Ovary (tissue), 3 donors: ENCODE measurements at regions not wholly inside any gene's neighbourhood (a gene's known extent, or its start where the extent isn't known, plus 50 kb on each side); places are given as distances from the start of the nearest gene placed in this dataset.

Source experiments
- POLR2A ChIP-seq: fragments of 450-650 bp; IDR thresholded peaks from one replicate; pipeline ENCODE4 v1.6.1; 2017; ENCODE audit warnings: antibody characterized with exemption, mild to moderate bottlenecking, moderate library complexity
- TF ChIP-seq, protein P1 (sequence below), 3 donors: fragments of 450-650 bp in 2 of 3; fragments of 200-600 bp in 1 of 3; IDR thresholded peaks; one replicate each; pipeline versions ENCODE4 v1.5.1 to v1.8.0; 2016 to 2022; ENCODE audit warnings: antibody characterized with exemption in 3 of 3, mild to moderate bottlenecking in 1 of 3
- donor health status: DM: no; HTN: no; CAD: no.

DNA sequence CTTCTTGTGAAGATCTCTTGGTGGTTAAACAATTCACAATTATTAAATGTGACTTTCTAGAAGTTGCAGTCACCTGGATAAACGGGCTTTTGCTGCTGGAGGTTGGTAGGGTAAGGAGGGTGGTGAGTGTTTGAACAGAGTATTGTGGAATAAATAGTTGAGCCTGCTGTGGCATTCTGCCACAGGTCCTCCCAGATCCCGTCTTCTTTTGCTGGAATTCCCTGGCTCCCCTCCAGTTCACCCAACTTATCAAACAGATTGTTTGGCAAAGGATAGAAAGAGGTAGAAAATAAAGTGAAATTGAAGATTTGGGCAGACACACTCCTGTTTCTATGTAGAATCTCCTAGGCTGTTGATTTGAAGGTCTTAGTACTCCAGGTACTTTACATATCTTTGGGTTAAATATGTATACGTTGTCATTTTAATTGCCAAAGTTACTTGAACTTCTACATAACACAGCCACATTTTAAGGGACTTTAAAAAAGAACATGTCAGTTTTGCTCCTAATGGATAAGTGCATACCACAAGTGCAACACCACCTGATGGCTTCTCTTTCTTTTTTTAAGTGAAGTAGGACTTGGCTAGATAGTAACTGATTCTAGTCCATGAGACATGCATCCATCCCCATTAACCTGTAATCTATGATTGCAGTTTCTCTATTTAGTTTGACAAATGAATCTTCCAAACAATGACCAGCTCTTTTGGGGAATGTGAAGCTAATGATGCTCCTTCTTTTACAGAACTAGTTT is 83.0 kb downstream of the ARL4A start:
- TF ChIP-seq, protein P1, sequence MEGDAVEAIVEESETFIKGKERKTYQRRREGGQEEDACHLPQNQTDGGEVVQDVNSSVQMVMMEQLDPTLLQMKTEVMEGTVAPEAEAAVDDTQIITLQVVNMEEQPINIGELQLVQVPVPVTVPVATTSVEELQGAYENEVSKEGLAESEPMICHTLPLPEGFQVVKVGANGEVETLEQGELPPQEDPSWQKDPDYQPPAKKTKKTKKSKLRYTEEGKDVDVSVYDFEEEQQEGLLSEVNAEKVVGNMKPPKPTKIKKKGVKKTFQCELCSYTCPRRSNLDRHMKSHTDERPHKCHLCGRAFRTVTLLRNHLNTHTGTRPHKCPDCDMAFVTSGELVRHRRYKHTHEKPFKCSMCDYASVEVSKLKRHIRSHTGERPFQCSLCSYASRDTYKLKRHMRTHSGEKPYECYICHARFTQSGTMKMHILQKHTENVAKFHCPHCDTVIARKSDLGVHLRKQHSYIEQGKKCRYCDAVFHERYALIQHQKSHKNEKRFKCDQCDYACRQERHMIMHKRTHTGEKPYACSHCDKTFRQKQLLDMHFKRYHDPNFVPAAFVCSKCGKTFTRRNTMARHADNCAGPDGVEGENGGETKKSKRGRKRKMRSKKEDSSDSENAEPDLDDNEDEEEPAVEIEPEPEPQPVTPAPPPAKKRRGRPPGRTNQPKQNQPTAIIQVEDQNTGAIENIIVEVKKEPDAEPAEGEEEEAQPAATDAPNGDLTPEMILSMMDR (IDR thresholded peaks at IDR 0.05), result no peak
- no peak for TF ChIP-seq POLR2A
